PC-9 (cell line): ENCODE measurements at regions not wholly inside any gene's neighbourhood (a gene's known extent, or its start where the extent isn't known, plus 50 kb on each side); places are given as distances from the start of the nearest gene placed in this dataset.

Experiments used
- CTCF ChIP-seq: fragments of 200-600 bp; sonication (generic); conservative IDR thresholded peaks from 2 replicates; pipeline ENCODE4 v1.6.1; 2017; ENCODE audit warnings: mixed run types, antibody characterized with exemption, mild to moderate bottlenecking, moderate library complexity
- EZH2 ChIP-seq: fragments of 200-600 bp; sonication (generic); IDR thresholded peaks from 2 replicates; pipeline ENCODE4 v1.8.0; 2017; ENCODE audit warnings: antibody characterized with exemption, low read depth

DNA sequence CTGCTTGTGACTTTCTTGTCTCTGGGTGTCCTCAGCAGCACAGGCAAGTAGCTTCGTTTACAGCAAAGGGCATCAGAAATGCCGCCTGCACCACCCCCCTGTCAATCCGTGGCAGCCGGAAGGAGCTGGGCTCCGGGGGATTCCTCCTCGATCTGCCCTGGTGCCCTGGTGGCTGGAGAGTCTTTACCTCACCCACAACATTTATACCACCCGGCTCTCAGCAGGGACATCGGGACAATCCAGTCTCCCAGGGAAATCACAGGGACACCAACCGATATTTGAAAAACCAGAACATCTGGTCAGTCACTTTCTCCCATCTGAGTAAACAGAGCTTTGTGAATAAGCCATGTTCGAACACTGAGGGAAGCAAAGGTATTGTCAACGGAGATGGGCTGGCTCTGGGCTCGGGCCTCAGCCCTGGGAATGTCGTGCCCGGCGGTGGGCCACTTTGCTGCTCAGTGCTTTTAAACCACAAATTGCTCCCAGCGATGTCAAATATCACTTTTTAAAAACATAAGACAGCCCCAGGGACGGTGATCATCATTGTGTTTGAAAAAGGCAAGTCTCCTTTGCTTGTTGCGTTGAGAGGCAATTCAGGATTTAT, 210.0 kb upstream of the SALL3 start:
- TF ChIP-seq CTCF (no peak), EZH2 (no peak)
